ENCODE measurements at regions not wholly inside any gene's neighbourhood (a gene's known extent, or its start where the extent isn't known, plus 50 kb on each side); places are given as distances from the start of the nearest gene placed in this dataset.
A peak's percentile ranks its signal among the peaks of the same experiment; 100 is the strongest.

- H3K9ac ChIP-seq (ENCODE audit: low read length) = no peak overlapping the region
- no peaks in the 10 kb centered on the region for H4K20me1 ChIP-seq (ENCODE audit: insufficient read depth)
- H3K79me2 ChIP-seq (ENCODE audit: insufficient read depth, low read length) = no peaks in the 10 kb centered on the region
- CTCF ChIA-PET = no interaction called here
- no peaks in the 10 kb centered on the region for H3K36me3 ChIP-seq (ENCODE audit: control insufficient read depth in 1 of 2, insufficient read depth in 2 of 2, low read length in 2 of 2)
- H3K9me3 ChIP-seq (ENCODE audit: control insufficient read depth in 1 of 2, insufficient read depth in 1 of 2, low read depth in 1 of 2, low read length in 2 of 2) = no peaks in the 10 kb centered on the region
- peak overlapping the region; percentile 56 for H3K4me2 ChIP-seq (ENCODE audit: low read length)
- RAD21 ChIA-PET (ENCODE audit: low non-redundant PET in 1 of 2, low total read pairs in 2 of 2, uncharacterized antibody in 2 of 2, unreplicated experiment in 2 of 2) = no interaction called here
- intact Hi-C loops (cut with micrococcal nuclease) = no loop called here
- H3K4me3 ChIP-seq (replicated peaks in 1 of 2; ENCODE audit: low read depth in 1 of 2, low read length in 2 of 2) = peak overlapping the region in 1 of 2 experiments; percentile 5; a peak in 1 of 4 replicates
- no peaks in the 10 kb centered on the region for H3K27me3 ChIP-seq (ENCODE audit: insufficient read depth, low read length)
- POLR2A ChIA-PET = no interaction called here
- no peaks in the 10 kb centered on the region for H3K9me2 ChIP-seq (ENCODE audit: insufficient read depth)
- peak overlapping the region; percentile 88 for H2AFZ ChIP-seq (ENCODE audit: low read depth, low read length, poor library complexity, severe bottlenecking)
- DNase-seq (ENCODE audit: low read depth, low spot score) (peak; percentile 45), ATAC-seq (peak; percentile 89)
- H3K27ac ChIP-seq (ENCODE audit: low read depth, low read length) = peak overlapping the region; percentile 34; the same call in 1 of the 2 replicates
- BruUV-seq (replicated peaks) = no TSS peak
- TF ChIP-seq REST (IDR thresholded peaks at IDR 0.05; ENCODE audit: low read depth) (no peak), FOSL1 (IDR thresholded peaks at IDR 0.05; ENCODE audit: low read depth) (0 out of 2 replicates have a peak, but pooled peaks have one; percentile 45), CBX3 (IDR thresholded peaks at IDR 0.05; ENCODE audit: low read depth) (peak; percentile 54; the same call in 1 of the 2 replicates), SP1 (IDR thresholded peaks at IDR 0.05; ENCODE audit: low read depth) (peak; percentile 53; the same call in 1 of the 2 replicates), SRF (IDR thresholded peaks at IDR 0.05; ENCODE audit: low read depth) (no peak), CTCF (IDR thresholded peaks at IDR 0.05 in 2 of 3, conservative IDR thresholded peaks at IDR 0.05 in 1 of 3; ENCODE audit: borderline replicate concordance in 1 of 3, insufficient read depth in 1 of 3, low read depth in 2 of 3, low read length in 2 of 3) (no peak), YY1 (IDR thresholded peaks at IDR 0.05; ENCODE audit: extremely low read depth, insufficient replicate concordance, low read depth, low read length) (no peak), EZH2phosphoT487 (IDR thresholded peaks at IDR 0.05; ENCODE audit: borderline replicate concordance) (no peak), CEBPB (IDR thresholded peaks at IDR 0.05; ENCODE audit: low read depth) (peak; percentile 34; the same call in 1 of the 2 replicates), JUND (IDR thresholded peaks at IDR 0.05) (peak; percentile 45; the same call in 1 of the 2 replicates)
- H3K4me1 ChIP-seq (ENCODE audit: control insufficient read depth in 1 of 2, insufficient read depth in 2 of 2, low read length in 2 of 2) = peaks cover 0 to 8% of the 10 kb centered on the region in 2 experiments; a peak in 3 of 4 replicates
Observed at GRCh38 chr4:143768007-143768591, 67.6 kb upstream of the FREM3 start.

All from HCT116 (cell line).